Ovary (tissue), 3 donors: ENCODE measurements at regions not wholly inside any gene's neighbourhood (a gene's known extent, or its start where the extent isn't known, plus 50 kb on each side); places are given as distances from the start of the nearest gene placed in this dataset.

Experiments
- EP300 ChIP-seq: sonication (generic); formaldehyde crosslinking; IDR thresholded peaks from one replicate; pipeline ENCODE4 v1.6.1; 2017; ENCODE audit warnings: antibody characterized with exemption
- POLR2A ChIP-seq: fragments of 450-650 bp; IDR thresholded peaks from one replicate; pipeline ENCODE4 v1.6.1; 2017; ENCODE audit warnings: antibody characterized with exemption, mild to moderate bottlenecking, moderate library complexity
- TF ChIP-seq, protein P1 (sequence below), 3 donors: fragments of 450-650 bp in 2 of 3; fragments of 200-600 bp in 1 of 3; IDR thresholded peaks; one replicate each; pipeline versions ENCODE4 v1.5.1 to v1.8.0; 2016 to 2022; ENCODE audit warnings: antibody characterized with exemption in 3 of 3, mild to moderate bottlenecking in 1 of 3
- donor health status: DM: no; HTN: no; CAD: no.

DNA sequence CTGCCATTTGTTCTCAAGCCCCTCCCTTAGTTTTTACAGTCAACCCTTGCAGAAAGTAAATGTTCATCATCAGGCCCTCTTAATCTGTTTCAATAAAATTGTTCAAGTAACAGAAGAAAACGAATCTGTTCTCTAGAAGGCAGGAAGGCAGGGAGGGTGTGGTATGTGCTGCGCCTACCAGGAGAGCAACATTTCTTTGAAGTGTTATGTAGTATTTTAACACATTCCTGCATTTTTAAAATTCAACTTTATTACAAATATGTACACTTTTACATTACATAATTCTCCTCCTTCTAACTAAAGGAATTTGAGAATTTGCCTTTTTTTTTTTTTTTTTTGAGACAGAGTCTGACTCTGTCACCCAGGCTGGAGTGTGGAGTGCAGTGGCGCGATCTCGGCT lies 657.8 kb downstream of the MCTP2 start:
- TF ChIP-seq EP300, result no peak
- TF ChIP-seq, protein P1, sequence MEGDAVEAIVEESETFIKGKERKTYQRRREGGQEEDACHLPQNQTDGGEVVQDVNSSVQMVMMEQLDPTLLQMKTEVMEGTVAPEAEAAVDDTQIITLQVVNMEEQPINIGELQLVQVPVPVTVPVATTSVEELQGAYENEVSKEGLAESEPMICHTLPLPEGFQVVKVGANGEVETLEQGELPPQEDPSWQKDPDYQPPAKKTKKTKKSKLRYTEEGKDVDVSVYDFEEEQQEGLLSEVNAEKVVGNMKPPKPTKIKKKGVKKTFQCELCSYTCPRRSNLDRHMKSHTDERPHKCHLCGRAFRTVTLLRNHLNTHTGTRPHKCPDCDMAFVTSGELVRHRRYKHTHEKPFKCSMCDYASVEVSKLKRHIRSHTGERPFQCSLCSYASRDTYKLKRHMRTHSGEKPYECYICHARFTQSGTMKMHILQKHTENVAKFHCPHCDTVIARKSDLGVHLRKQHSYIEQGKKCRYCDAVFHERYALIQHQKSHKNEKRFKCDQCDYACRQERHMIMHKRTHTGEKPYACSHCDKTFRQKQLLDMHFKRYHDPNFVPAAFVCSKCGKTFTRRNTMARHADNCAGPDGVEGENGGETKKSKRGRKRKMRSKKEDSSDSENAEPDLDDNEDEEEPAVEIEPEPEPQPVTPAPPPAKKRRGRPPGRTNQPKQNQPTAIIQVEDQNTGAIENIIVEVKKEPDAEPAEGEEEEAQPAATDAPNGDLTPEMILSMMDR (IDR thresholded peaks at IDR 0.05), result no peak
- no peak for TF ChIP-seq POLR2A
